ENCODE measurements at regions not wholly inside any gene's neighbourhood (a gene's known extent, or its start where the extent isn't known, plus 50 kb on each side); places are given as distances from the start of the nearest gene placed in this dataset.

DNA sequence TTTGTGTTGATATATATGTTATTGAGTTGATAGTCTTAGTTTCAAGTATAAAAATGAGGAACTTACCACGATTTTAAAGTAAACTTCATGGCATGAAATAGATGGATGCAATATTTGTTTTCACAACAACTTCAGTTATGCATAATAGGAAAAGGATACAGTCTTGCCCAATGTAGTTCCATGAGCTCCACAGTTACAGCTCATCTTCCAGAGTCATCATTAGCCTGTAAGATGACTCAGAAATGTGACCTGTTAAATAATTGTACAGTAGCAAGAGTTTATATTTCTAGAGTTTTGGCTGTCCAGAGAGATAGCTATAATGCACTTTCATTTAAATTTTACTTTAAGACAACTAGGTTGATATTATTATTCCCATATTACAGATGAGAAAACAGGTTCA, 80.9 kb upstream of the ARHGAP28 start:
- no peak for TF ChIP-seq EZH2 (IDR thresholded peaks at IDR 0.05; ENCODE audit: low read length)
- TF ChIP-seq, protein P1, sequence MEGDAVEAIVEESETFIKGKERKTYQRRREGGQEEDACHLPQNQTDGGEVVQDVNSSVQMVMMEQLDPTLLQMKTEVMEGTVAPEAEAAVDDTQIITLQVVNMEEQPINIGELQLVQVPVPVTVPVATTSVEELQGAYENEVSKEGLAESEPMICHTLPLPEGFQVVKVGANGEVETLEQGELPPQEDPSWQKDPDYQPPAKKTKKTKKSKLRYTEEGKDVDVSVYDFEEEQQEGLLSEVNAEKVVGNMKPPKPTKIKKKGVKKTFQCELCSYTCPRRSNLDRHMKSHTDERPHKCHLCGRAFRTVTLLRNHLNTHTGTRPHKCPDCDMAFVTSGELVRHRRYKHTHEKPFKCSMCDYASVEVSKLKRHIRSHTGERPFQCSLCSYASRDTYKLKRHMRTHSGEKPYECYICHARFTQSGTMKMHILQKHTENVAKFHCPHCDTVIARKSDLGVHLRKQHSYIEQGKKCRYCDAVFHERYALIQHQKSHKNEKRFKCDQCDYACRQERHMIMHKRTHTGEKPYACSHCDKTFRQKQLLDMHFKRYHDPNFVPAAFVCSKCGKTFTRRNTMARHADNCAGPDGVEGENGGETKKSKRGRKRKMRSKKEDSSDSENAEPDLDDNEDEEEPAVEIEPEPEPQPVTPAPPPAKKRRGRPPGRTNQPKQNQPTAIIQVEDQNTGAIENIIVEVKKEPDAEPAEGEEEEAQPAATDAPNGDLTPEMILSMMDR (optimal IDR thresholded peaks at IDR 0.05 in 1 of 3, IDR thresholded peaks at IDR 0.05 in 1 of 3, conservative IDR thresholded peaks at IDR 0.05 in 1 of 3; ENCODE audit: extremely low read depth in 1 of 3, insufficient read depth in 2 of 3, low read length in 3 of 3): no peak
